Brain microvascular endothelial cell (primary cell): ENCODE measurements at regions not wholly inside any gene's neighbourhood (a gene's known extent, or its start where the extent isn't known, plus 50 kb on each side); places are given as distances from the start of the nearest gene placed in this dataset.

Experiments
- DNase-seq: peaks from one replicate; pipeline ENCODE4 v3.0.0-alpha.2; 2020
- H3K27ac ChIP-seq: fragments of 250-450 bp; sonication (Bioruptor Pico); 2 replicates; pipeline ENCODE4 v1.5.1; 2020; ENCODE audit warnings: mild to moderate bottlenecking, moderate library complexity
- H3K27me3 ChIP-seq: fragments of 250-450 bp; sonication (Bioruptor Pico); replicated peaks from 2 replicates; pipeline ENCODE4 v1.5.1; 2020; ENCODE audit warnings: mild to moderate bottlenecking
- H3K36me3 ChIP-seq: fragments of 250-450 bp; sonication (Bioruptor Pico); replicated peaks from 2 replicates; pipeline ENCODE4 v1.5.1; 2020; ENCODE audit warnings: mild to moderate bottlenecking
- H3K4me3 ChIP-seq: 2 replicates; pipeline ENCODE4 v1.5.1; 2011; ENCODE audit warnings: low read depth, mild to moderate bottlenecking, control low read depth, low read length, moderate library complexity
- in situ Hi-C: cut with HindIII; loops from 2 replicates; pipeline ENCODE4 v1.10.0; 2017; ENCODE audit warnings: low sequenced_read_pairs, low pct_ligation_motif_present
- TF ChIP-seq, protein P1 (sequence below): IDR thresholded peaks from 2 replicates; pipeline ENCODE4 v1.5.1; 2011; ENCODE audit warnings: low read depth, mild to moderate bottlenecking, moderate library complexity, low read length, control low read depth, inconsistent platforms; ENCODE audit errors: missing control alignments

GRCh38 chr5:8701251-8701650 is 832.3 kb downstream of the MTRR start:
- H3K27me3 ChIP-seq = no peaks in the 10 kb centered on the region
- in situ Hi-C loops = no loop called here
- no peaks in the 10 kb centered on the region for H3K36me3 ChIP-seq
- DNase-seq = no peak
- H3K4me3 ChIP-seq = no peak overlapping the region
- H3K27ac ChIP-seq = no peak overlapping the region
- TF ChIP-seq, protein P1, sequence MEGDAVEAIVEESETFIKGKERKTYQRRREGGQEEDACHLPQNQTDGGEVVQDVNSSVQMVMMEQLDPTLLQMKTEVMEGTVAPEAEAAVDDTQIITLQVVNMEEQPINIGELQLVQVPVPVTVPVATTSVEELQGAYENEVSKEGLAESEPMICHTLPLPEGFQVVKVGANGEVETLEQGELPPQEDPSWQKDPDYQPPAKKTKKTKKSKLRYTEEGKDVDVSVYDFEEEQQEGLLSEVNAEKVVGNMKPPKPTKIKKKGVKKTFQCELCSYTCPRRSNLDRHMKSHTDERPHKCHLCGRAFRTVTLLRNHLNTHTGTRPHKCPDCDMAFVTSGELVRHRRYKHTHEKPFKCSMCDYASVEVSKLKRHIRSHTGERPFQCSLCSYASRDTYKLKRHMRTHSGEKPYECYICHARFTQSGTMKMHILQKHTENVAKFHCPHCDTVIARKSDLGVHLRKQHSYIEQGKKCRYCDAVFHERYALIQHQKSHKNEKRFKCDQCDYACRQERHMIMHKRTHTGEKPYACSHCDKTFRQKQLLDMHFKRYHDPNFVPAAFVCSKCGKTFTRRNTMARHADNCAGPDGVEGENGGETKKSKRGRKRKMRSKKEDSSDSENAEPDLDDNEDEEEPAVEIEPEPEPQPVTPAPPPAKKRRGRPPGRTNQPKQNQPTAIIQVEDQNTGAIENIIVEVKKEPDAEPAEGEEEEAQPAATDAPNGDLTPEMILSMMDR = no peak

DNA sequence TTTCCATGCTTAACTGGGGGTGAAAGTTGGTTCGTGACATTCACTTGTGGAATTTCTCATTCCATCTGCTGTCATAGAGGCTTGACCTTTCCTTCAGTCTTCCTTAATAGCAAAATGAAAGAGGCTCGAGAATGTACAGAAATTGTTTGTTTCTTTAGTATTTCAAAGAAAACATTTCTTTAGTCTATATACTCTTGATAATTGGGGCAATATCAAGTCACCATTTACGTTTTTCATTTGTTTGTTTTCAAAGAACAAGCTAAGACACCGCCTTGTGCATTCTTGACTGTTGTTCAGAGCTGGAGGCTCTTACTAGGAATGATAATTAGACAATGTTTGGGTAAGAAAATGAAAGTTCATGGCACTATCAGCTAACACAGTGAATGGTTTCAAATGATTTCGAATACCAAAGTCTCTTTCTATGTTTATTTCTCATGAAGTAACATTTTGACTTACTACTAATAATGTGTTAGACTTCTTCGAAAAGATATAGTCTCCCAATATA is 835.4 kb downstream of the SEMA5A start:
- Histone ChIP-seq H3K27ac (no peak overlapping the region), H3K4me3 (no peak overlapping the region), H3K36me3 (no peaks in the 10 kb centered on the region), H3K27me3 (no peaks in the 10 kb centered on the region)
- in situ Hi-C loops = no loop called here
- TF ChIP-seq, protein P1 = no peak
- DNase-seq = no peak

GRCh38 chr5:8714198-8714597 is 831.7 kb downstream of the SEMA5A start:
- no peak overlapping the region for H3K4me3 ChIP-seq
- in situ Hi-C loops = no loop called here
- TF ChIP-seq, protein P1 = no peak
- no peaks in the 10 kb centered on the region for H3K36me3 ChIP-seq
- DNase-seq = no peak
- no peak overlapping the region for H3K27ac ChIP-seq
- no peaks in the 10 kb centered on the region for H3K27me3 ChIP-seq

DNA sequence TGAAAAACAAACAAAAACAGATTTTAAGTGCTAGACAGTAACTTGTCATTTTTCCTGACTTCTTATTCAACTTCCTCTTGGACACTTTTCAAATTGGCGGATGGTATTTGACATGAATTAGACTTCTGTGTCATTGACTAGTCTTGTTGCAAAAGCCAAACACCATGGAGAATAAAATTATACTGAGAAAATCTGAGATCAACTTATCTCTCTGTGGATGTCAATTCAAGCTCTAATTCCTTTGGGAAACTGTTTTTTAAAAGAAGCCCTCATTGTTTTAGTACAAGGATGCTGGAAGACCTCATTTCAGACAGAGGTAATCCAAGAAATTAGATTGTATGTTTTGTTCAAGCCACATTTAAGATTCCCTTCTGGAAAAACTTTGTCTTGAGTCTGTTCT is 831.0 kb downstream of the SEMA5A start:
- TF ChIP-seq, protein P1 = no peak
- in situ Hi-C loops = no loop called here
- Histone ChIP-seq H3K27ac (no peak overlapping the region), H3K27me3 (no peaks in the 10 kb centered on the region), H3K36me3 (no peaks in the 10 kb centered on the region), H3K4me3 (no peak overlapping the region)
- DNase-seq = no peak

- DNase-seq = peak; percentile 16
- Histone ChIP-seq H3K36me3 (no peaks in the 10 kb centered on the region), H3K27ac (no peak overlapping the region), H3K27me3 (no peaks in the 10 kb centered on the region), H3K4me3 (no peak overlapping the region)
- TF ChIP-seq, protein P1 = no peak
- in situ Hi-C loops = no loop called here
Observed at GRCh38 chr5:8719796-8720195, 826.1 kb downstream of the SEMA5A start.

DNA sequence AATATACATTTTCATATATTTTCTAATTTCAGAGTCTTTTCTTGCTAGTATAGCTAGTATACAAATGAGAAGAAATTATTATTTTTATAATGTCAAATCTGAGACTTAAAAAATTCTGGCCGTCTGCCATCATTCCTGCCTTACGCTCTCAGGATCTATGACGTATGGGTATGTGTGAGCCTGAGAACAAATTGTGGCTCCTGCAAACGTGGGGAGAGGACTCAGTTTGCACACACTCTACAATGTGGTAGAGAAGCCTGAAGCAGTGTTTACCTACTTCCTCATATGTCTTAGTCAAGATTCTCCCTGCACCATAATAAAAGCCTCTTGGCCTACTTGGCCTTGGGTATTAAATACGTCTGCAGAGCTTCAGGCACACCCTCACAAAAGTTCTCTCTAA is 825.4 kb downstream of the SEMA5A start:
- H3K36me3 ChIP-seq = no peaks in the 10 kb centered on the region
- in situ Hi-C loops = no loop called here
- H3K27ac ChIP-seq = no peak overlapping the region
- no peak overlapping the region for H3K4me3 ChIP-seq
- peak; percentile 80 for DNase-seq
- H3K27me3 ChIP-seq = no peaks in the 10 kb centered on the region
- TF ChIP-seq, protein P1 = no peak
